PC-9 (cell line): ENCODE measurements at regions not wholly inside any gene's neighbourhood (a gene's known extent, or its start where the extent isn't known, plus 50 kb on each side); places are given as distances from the start of the nearest gene placed in this dataset.

Experiments used
- BruUV-seq: library from RNA; stranded (reverse); fragments of 400-500 nt; replicated peaks from 2 replicates; lab custom pipeline; 2021; lab: Mats Ljungman, UMichigan
- CTCF ChIA-PET: fragments of 300-600 bp; sonication (Branson Sonifier 250); formaldehyde crosslinking; loops from one replicate; lab custom pipeline; 2022; ENCODE audit warnings: antibody characterized with exemption; lab: Charles Lee
- POLR2A ChIA-PET: fragments of 300-600 bp; sonication (Branson Sonifier 250); formaldehyde crosslinking; loops from one replicate; lab custom pipeline; 2022; ENCODE audit warnings: antibody characterized with exemption; ENCODE audit not compliant: unreplicated experiment; lab: Charles Lee
- DNase-seq, 2 experiments: peaks; one replicate each; pipeline versions ENCODE4 v3.0.0 to v3.0.0-alpha.2; 2015 to 2022; ENCODE audit warnings: mixed read lengths in 1 of 2
- H2AFZ ChIP-seq: fragments of 200-600 bp; sonication (generic); 2 replicates; pipeline ENCODE4 v1.8.1; 2017; ENCODE audit warnings: antibody characterized with exemption
- H3F3A ChIP-seq: fragments of 200-600 bp; sonication (generic); 2 replicates; pipeline ENCODE4 v1.8.1; 2017; ENCODE audit warnings: antibody characterized with exemption, mild to moderate bottlenecking, low read depth; ENCODE audit not compliant: insufficient read depth
- H3K27ac ChIP-seq: fragments of 200-600 bp; sonication (generic); 2 replicates; pipeline ENCODE4 v1.6.1; 2016; ENCODE audit warnings: mixed run types
- H3K27me3 ChIP-seq: fragments of 200-600 bp; sonication (generic); 2 replicates; pipeline ENCODE4 v1.6.1; 2016; ENCODE audit warnings: low read depth, mixed run types; ENCODE audit not compliant: insufficient read depth
- H3K36me3 ChIP-seq: fragments of 200-600 bp; sonication (generic); 2 replicates; pipeline ENCODE4 v1.6.1; 2016; ENCODE audit warnings: low read depth, mixed run types
- H3K4me1 ChIP-seq: fragments of 200-600 bp; sonication (generic); replicated peaks from 2 replicates; pipeline ENCODE4 v1.6.1; 2016; ENCODE audit warnings: mixed run types; ENCODE audit not compliant: insufficient read depth
- H3K4me2 ChIP-seq: fragments of 200-600 bp; sonication (generic); 2 replicates; pipeline ENCODE4 v1.6.1; 2017; ENCODE audit warnings: mixed run types
- H3K4me3 ChIP-seq: fragments of 200-600 bp; sonication (generic); 2 replicates; pipeline ENCODE4 v1.6.1; 2016; ENCODE audit warnings: mixed run types
- H3K79me2 ChIP-seq: fragments of 200-600 bp; sonication (generic); 2 replicates; pipeline ENCODE4 v1.6.1; 2017; ENCODE audit warnings: low read depth, mixed run types
- H3K9me2 ChIP-seq: fragments of 200-600 bp; sonication (generic); 2 replicates; pipeline ENCODE4 v1.8.1; 2017; ENCODE audit warnings: mild to moderate bottlenecking; ENCODE audit not compliant: insufficient read depth
- H3K9me3 ChIP-seq: fragments of 200-600 bp; sonication (generic); 2 replicates; pipeline ENCODE4 v1.8.1; 2016; ENCODE audit warnings: low read depth; ENCODE audit not compliant: insufficient read depth
- H4K20me1 ChIP-seq: fragments of 200-600 bp; sonication (generic); 2 replicates; pipeline ENCODE4 v1.8.1; 2017; ENCODE audit not compliant: insufficient read depth
- EZH2 ChIP-seq: fragments of 200-600 bp; sonication (generic); IDR thresholded peaks from 2 replicates; pipeline ENCODE4 v1.8.0; 2017; ENCODE audit warnings: antibody characterized with exemption, low read depth
- intact Hi-C: fragments of 100-400 bp; cut with micrococcal nuclease; formaldehyde crosslinking; loops from one replicate; pipeline ENCODE4 v1.10.0; 2022; ENCODE audit not compliant: unreplicated experiment
- TF ChIP-seq, protein P1 (sequence below): fragments of 200-600 bp; sonication (generic); conservative IDR thresholded peaks from 2 replicates; pipeline ENCODE4 v1.6.1; 2017; ENCODE audit warnings: mixed run types, antibody characterized with exemption, mild to moderate bottlenecking, moderate library complexity

DNA sequence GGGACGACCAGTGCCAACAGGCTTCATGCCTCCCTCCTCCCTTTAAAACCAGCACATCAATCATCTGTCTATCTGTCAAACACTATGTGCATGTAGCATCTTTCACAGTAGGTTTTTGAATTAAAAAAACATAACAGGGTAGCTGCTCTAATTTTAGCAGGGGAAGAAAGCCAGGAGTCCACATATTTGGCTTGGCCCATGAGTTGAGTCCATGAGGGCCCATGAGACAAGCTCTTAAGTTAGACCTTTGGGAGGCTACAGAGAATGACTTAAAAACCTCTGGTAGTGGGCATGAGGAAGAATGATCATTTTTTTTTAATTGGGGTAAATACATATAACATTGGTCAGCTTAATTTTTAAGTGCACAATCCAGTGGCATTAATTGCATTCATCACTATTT lies 194.9 kb downstream of the UTRN start:
- H3K27me3 ChIP-seq: no peaks in the 10 kb centered on the region
- no peak for TF ChIP-seq EZH2
- TF ChIP-seq, protein P1, sequence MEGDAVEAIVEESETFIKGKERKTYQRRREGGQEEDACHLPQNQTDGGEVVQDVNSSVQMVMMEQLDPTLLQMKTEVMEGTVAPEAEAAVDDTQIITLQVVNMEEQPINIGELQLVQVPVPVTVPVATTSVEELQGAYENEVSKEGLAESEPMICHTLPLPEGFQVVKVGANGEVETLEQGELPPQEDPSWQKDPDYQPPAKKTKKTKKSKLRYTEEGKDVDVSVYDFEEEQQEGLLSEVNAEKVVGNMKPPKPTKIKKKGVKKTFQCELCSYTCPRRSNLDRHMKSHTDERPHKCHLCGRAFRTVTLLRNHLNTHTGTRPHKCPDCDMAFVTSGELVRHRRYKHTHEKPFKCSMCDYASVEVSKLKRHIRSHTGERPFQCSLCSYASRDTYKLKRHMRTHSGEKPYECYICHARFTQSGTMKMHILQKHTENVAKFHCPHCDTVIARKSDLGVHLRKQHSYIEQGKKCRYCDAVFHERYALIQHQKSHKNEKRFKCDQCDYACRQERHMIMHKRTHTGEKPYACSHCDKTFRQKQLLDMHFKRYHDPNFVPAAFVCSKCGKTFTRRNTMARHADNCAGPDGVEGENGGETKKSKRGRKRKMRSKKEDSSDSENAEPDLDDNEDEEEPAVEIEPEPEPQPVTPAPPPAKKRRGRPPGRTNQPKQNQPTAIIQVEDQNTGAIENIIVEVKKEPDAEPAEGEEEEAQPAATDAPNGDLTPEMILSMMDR: no peak
- H3F3A ChIP-seq: peaks cover 7% of the 10 kb centered on the region; the same call in 1 of the 2 replicates
- H2AFZ ChIP-seq: no peak overlapping the region
- H3K9me2 ChIP-seq: no peaks in the 10 kb centered on the region
- CTCF ChIA-PET: no interaction called here
- peaks cover 12% of the 10 kb centered on the region; the same call in 1 of the 2 replicates for H3K36me3 ChIP-seq
- no peaks in the 10 kb centered on the region for H4K20me1 ChIP-seq
- H3K9me3 ChIP-seq: no peaks in the 10 kb centered on the region
- POLR2A ChIA-PET: interaction anchor here (0.6 to 0.8 kb wide), 3 partner anchors 186 to 352 kb away, joined by 4 to 11 read pairs (median 5); no protein-coding TSS in a partner anchor
- intact Hi-C loops: no loop called here
- H3K79me2 ChIP-seq: no peaks in the 10 kb centered on the region
- no peaks in the 10 kb centered on the region for H3K4me1 ChIP-seq
- DNase-seq: no peak
- H3K4me2 ChIP-seq: no peak overlapping the region
- no peak overlapping the region for H3K4me3 ChIP-seq
- no TSS peak for BruUV-seq
- no peak overlapping the region for H3K27ac ChIP-seq

DNA sequence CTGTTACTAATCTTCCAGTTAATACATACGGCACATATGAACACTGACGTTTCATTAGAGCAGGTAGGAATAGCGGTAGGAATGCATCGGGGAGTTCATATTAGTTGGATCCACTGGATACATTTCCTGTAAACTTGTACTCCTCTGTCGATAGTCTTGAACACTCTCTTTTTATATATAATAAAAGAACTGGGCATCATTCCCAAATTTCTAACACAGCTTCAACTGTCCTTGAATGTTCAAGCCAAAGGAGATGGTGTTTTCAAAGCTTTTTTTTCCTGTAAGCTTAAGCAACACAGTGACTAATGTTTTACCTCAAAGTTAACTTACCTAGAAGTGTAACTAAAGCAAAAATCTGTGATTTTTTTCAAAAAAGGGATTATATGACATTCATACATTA lies 195.3 kb downstream of the UTRN start:
- no TSS peak for BruUV-seq
- Histone ChIP-seq H4K20me1 (no peaks in the 10 kb centered on the region), H3K9me3 (no peaks in the 10 kb centered on the region), H3K36me3 (peaks cover 12% of the 10 kb centered on the region; the same call in 1 of the 2 replicates), H3K4me3 (no peak overlapping the region), H3K27ac (no peak overlapping the region), H2AFZ (no peak overlapping the region), H3K79me2 (no peaks in the 10 kb centered on the region), H3K4me2 (no peak overlapping the region), H3F3A (peaks cover 7% of the 10 kb centered on the region; the same call in 1 of the 2 replicates), H3K27me3 (no peaks in the 10 kb centered on the region), H3K4me1 (no peaks in the 10 kb centered on the region), H3K9me2 (no peaks in the 10 kb centered on the region)
- no peak for TF ChIP-seq EZH2
- TF ChIP-seq, protein P1: no peak
- DNase-seq: no peak
- ChIA-PET CTCF (no interaction called here), POLR2A (interaction anchor here (0.6 kb wide), 1 partner anchor 353 kb away, joined by 11 read pairs; no protein-coding TSS in a partner anchor)
- intact Hi-C loops: no loop called here

DNA sequence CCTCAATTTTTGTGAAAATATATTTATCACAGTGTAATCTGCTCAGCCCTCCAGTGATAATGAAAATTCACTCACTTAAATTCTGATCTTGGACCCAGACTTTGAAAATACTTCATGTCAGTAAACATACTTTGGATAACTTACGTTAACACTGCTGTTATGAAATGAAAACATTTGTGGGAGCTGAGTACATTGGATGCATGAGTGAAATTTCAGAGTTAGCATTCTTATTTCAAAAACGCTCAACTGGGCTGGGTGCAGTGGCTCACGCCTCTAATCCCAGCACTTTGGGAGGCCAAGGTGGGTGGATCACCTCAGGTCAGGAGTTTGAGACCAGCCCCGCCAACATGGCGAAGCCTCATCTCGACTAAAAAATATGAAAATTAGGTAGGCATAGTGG lies 196.4 kb downstream of the UTRN start:
- peaks cover 12% of the 10 kb centered on the region; the same call in 1 of the 2 replicates for H3K36me3 ChIP-seq
- no peaks in the 10 kb centered on the region for H3K27me3 ChIP-seq
- no peak for DNase-seq
- POLR2A ChIA-PET: interaction anchor here (0.6 to 0.7 kb wide), 2 partner anchors 265 to 374 kb away, joined by 5 to 7 read pairs; no protein-coding TSS in a partner anchor
- intact Hi-C loops: no loop called here
- H3K9me2 ChIP-seq: no peaks in the 10 kb centered on the region
- H3K4me2 ChIP-seq: no peak overlapping the region
- H3K9me3 ChIP-seq: no peaks in the 10 kb centered on the region
- H3K4me1 ChIP-seq: no peaks in the 10 kb centered on the region
- H3K4me3 ChIP-seq: no peak overlapping the region
- no peaks in the 10 kb centered on the region for H4K20me1 ChIP-seq
- peaks cover 7% of the 10 kb centered on the region; the same call in 1 of the 2 replicates for H3F3A ChIP-seq
- no peak overlapping the region for H2AFZ ChIP-seq
- no peak overlapping the region for H3K27ac ChIP-seq
- no TSS peak for BruUV-seq
- TF ChIP-seq, protein P1: no peak
- TF ChIP-seq EZH2: no peak
- H3K79me2 ChIP-seq: no peaks in the 10 kb centered on the region
- CTCF ChIA-PET: interaction anchor here (0.7 kb wide), 3 partner anchors 93 to 1274 kb away, joined by 3 read pairs; no protein-coding TSS in a partner anchor
